Right forelimb (tissue), 1 donor: ENCODE measurements at regions not wholly inside any gene's neighbourhood (a gene's known extent, or its start where the extent isn't known, plus 50 kb on each side); places are given as distances from the start of the nearest gene placed in this dataset.
"Not testable (repeated sequence)": the region's sequence is repeated elsewhere in the genome, so short reads cannot be mapped to it uniquely, and the experiment has no call there.

Experiments
- DNase-seq: peaks from one replicate; pipeline ENCODE4 v3.0.0-alpha.2; 2018

GRCh38 chr7:115635876-115636275, 394.7 kb downstream of the TFEC start:
- no peak for DNase-seq

DNA sequence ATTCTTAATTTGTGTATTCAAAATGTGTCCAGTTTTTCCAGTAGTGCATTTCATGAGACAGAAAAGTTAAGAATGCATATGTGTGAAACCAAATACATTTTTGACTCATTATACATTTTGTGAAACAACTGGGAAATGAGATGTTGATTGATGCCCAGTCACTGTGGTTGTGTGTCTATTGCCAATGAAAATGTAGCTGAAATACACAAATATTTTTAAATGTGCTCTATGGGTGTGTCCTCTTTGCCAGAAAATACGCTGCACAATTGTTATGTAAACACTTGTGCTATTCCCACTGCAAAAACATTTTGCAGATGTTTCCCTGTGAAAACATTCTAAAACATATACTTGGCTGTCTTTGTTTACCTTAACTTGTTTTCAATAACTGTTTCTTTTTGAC, 395.2 kb downstream of the TFEC start:
- no peak for DNase-seq

DNA sequence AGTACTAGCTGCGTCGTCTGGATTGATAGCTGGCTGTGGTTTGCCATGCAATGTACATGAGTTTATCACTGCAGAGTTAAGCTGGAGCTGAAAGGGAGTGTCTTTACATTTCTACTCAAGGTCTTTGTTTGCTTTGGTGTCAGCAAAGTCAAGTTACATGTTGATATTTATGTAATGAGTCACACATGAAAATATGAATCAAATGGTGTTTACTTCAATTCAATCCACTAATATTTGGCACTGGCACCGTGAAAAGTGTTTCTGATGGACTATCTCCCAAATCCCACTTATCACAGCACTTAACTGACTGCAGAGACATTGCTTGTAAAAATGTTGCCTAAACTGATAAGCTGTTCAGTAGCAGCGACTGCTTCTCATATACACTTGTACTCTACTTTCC, 395.9 kb downstream of the TFEC start:
- no peak for DNase-seq

DNA sequence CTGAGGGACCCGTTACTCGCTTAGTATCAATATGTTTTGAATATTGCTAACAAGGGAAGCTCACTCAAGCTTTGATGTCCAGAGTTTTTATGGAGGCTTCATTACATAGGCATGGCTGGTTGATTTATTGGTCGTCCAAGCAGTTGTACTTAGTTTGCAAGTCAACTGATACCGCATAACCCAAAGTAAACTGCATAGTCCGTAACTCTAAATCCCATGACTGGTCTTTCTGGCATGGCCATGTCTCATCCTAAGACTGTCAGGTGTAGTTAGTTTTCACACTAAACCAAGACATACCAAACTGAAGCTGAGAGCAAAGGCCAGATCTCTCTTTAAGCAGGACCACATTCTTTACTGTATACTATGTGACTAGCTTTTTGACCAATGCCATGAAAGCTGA, 397.9 kb downstream of the TFEC start:
- DNase-seq: no peak

DNA sequence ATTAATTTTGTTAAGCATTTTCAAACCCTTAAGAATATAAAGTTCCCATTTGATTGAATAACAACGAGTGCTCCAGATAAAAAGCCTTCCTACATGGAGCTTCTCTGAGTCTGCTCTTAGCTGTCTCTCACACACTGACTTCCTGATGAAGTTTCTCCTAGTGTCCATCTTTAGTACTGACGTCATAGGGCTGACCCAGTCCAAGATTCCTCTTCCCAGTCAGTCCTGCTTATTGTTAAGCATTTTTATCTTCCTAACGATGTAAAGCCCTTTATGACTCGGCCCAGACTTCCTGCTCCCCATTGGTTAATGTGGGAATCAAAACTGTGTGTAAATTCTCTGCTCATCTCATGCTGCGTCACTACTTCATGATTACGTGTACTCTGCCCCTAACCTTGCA, 398.8 kb downstream of the TFEC start:
- DNase-seq: no peak

DNA sequence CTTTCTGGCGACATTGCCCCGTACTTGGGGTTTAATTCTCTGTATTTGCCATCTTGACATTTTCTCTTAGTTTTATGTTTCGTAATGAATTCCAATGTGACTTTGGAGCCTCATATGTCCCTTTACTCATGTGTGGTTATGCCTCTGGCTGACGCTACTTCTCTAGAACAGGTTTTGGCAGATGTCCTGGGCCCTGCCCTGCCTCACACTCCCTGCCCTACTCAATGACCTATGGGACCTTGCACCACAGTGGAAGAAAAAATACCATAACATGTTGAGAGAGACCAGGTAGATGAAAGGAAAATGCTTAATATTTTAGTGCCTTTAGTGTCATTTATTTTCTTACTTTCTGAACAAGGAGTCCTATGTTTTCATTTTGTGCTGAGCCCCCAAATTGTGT, 400.5 kb downstream of the TFEC start:
- no peak for DNase-seq

GRCh38 chr7:115618676-115619075, 411.9 kb downstream of the TFEC start:
- DNase-seq: no peak

DNA sequence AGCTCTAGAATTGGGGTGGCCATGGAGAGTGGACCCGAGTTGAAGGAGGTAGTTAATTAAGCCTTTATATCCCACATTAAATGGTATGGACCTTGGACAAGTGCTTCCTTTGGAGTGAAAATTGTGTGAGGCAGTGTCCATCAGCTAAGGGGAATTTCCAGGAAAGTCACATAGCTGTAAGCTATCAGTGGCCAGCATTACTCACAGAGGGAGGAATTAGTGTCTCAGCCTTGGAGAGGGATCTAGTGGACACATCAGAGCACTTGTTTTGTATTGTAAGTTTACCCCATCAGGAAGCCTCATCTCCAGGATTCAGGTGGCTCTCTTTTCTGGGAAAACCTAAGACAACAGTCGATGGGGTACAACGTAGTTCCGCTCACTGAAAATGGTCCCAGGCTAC, 416.7 kb downstream of the TFEC start:
- no peak for DNase-seq

DNA sequence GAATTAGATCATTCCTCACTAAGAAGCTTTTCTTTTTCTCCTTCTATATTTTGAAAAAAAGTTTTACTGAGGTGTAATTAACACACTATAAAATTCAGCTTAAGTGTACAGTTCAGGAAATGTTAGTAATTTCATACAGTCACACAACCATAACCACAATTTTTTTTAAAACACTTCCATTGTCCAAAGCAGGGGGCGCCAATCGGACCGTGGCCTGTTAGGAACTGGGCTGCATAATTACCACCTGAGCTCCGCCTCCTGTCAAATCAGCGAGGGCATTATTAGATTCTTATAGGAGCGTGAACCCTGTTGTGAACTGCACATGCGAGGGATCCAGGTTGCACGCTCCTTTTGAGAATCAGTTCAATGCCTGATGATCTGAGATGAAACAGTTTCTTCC, 427.1 kb downstream of the TFEC start:
- no peak for DNase-seq

DNA sequence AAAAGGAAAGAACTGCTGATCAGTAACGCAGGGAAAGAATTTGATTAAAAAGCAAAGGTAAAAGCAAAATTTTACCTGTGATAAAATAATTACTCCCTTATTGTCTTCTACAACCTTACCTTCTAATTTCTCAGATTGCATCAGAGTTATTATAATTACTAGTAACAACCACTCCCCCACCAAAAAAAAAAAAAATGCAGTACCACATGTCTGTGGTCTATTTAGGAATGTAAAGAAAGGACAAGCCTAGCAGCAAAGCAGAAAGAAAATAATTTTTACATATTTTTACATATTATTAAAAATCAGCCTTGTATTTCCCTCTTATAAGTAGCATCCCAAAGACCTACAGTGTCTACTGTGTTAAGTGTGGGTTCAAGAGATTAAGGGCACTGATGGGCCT, 430.4 kb downstream of the TFEC start:
- DNase-seq: no peak

DNA sequence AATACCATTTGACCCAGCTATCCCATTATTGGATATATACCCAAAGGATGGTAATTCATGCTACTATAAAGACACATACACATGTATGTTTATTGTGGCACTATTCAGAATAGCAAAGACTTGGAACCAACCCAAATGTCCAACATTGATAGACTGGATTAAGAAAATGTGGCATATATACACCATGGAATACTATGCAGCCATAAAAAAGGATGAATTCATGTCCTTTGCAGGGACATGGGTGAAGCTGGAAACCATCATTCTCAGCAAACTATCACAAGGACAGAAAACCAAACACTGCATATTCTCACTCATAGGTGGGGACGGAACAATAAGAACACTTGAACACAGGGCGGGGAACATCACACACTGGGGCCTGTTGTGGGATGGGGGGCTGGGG, 431.4 kb downstream of the TFEC start:
- not testable (repeated sequence) for DNase-seq

GRCh38 chr7:115597220-115597619, 433.3 kb downstream of the TFEC start:
- not testable (repeated sequence) for DNase-seq

- DNase-seq: no peak
These were observed 437.5 kb downstream of the TFEC start for GRCh38 chr7:115593111-115593510.

- DNase-seq: no peak
These were observed 445.4 kb downstream of the TFEC start for GRCh38 chr7:115585015-115585718.

- DNase-seq: no peak
These were observed 447.6 kb downstream of the TFEC start for GRCh38 chr7:115582956-115583355.

- no peak for DNase-seq
These were observed 452.0 kb downstream of the TFEC start for GRCh38 chr7:115578576-115578975.

DNA sequence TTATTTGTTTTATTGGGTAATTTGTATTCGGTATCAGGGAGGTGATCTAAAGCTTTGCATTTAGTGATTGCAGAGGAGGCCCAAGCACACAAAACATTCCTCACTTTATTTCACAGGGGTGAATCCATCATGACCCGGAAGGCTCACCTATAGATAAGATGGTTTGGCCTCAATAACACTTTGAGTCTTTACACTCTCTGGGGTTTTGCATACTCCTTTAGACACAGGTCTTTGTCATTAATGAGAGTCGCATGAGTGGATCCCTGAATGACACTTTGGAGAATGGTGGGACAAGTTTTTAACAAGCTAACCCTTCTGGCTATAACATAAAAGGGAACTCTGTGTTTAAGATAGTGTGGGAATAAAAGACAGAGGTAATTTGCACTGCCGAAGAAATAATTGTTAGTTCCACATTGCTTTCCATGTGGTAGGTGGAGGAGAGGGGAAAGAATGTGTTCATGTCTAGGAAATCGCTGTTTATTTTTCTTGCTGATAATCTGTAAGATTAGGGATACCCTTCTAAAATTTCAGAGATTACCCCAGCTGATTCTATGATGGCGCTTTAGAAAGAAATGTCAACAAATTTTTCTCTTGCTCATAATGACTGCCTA, 455.8 kb downstream of the TFEC start:
- no peak for DNase-seq

DNA sequence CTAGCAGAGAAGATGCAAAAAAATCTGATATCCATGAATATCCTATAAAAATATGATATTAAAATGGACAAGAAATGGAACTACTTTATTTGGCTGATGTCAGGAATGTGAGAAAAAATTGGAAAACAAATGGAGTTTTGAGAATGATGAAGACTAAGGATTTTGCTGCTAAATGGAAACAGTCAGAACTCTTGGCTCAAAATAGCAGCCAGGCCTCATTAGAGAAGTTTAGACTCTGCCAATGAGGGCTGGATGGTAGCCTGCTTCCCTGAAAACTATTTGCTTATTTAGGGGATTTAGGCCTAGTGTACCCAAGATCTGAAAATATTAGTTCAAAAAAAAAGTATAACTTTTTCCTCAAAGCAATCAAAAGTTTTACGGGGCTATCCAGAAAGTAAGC, 458.5 kb downstream of the TFEC start:
- DNase-seq: no peak

GRCh38 chr7:115561335-115562110, 469.0 kb downstream of the TFEC start:
- no peak for DNase-seq

- no peak for DNase-seq
These were observed 470.7 kb downstream of the TFEC start for GRCh38 chr7:115559877-115560276.

- DNase-seq: no peak
These were observed 472.4 kb downstream of the TFEC start for GRCh38 chr7:115558161-115558560.

DNA sequence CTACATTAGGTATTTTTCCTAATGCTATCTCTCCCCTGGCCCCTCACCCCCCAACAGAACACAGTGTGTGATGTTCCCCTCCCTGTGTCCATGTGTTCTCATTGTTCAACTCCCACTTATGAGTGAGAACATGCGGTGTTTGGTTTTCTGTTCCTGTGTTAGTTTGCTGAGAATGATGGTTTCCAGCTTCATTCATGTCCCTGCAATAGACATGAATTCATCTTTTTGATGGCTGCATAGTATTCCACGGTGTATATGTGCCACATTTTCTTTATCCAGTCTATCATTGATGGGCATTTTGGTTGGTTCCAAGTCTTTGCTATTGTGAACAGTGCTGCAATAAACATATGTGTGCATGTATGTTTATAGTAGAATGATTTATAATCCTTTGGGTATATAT, 473.3 kb downstream of the TFEC start:
- DNase-seq: not testable (repeated sequence)

DNA sequence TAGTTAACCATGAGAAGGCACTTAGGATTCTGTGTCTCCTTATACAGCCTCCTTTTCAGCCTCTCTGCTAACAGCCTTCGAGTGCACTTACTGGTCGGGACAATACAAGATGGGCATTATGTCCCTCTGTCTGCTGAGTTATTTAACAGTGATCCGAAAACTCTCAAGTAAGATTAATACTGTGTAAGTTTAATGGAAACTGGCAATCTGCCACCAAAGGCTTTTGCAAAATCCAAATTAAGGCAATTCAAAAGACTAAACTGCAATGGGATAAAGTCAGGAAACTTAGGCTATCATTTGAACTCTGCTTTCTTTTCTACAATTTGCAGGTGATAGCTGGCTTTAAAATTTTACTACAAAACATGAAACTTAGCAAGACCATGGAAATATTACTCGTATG, 477.8 kb downstream of the TFEC start:
- no peak for DNase-seq

- no peak for DNase-seq
These were observed 480.7 kb downstream of the TFEC start for GRCh38 chr7:115549910-115550309.
